Astrocyte (in vitro differentiated cells and primary cell): ENCODE measurements at regions not wholly inside any gene's neighbourhood (a gene's known extent, or its start where the extent isn't known, plus 50 kb on each side); places are given as distances from the start of the nearest gene placed in this dataset.

ENCODE experiments used
- EZH2 ChIP-seq: IDR thresholded peaks from 2 replicates; pipeline ENCODE4 v1.6.1; 2012; ENCODE audit warnings: mild to moderate bottlenecking, low read length, inconsistent platforms; ENCODE audit not compliant: insufficient read depth
- TF ChIP-seq, protein P1 (sequence below): IDR thresholded peaks from 2 replicates; pipeline ENCODE4 v1.5.1; 2011; ENCODE audit warnings: low read depth, mild to moderate bottlenecking, inconsistent platforms, low read length, moderate library complexity; ENCODE audit not compliant: insufficient read depth

DNA sequence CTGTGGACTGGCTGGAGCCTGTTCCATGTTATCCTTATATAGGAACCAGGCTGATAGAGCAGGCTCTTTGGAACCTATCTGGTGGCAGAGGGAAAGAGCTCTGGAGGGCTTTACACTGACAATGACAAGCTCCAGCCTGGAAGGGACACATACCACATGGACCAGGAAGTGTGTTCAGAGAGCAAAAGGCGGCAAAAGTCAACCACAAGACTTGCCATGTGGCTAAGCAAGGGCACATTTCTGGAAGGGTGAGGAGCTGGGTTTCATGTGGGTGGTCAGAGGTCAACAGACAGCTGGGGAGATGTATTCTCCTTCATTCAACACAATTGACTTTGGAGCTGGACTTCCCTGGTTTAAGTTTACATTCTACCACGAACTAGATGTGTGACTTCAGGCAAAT is 325.2 kb downstream of the DYSF start:
- TF ChIP-seq, protein P1, sequence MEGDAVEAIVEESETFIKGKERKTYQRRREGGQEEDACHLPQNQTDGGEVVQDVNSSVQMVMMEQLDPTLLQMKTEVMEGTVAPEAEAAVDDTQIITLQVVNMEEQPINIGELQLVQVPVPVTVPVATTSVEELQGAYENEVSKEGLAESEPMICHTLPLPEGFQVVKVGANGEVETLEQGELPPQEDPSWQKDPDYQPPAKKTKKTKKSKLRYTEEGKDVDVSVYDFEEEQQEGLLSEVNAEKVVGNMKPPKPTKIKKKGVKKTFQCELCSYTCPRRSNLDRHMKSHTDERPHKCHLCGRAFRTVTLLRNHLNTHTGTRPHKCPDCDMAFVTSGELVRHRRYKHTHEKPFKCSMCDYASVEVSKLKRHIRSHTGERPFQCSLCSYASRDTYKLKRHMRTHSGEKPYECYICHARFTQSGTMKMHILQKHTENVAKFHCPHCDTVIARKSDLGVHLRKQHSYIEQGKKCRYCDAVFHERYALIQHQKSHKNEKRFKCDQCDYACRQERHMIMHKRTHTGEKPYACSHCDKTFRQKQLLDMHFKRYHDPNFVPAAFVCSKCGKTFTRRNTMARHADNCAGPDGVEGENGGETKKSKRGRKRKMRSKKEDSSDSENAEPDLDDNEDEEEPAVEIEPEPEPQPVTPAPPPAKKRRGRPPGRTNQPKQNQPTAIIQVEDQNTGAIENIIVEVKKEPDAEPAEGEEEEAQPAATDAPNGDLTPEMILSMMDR, result no peak
- TF ChIP-seq EZH2, result no peak
